Retinal pigment epithelial cell (primary cell): ENCODE measurements at regions not wholly inside any gene's neighbourhood (a gene's known extent, or its start where the extent isn't known, plus 50 kb on each side); places are given as distances from the start of the nearest gene placed in this dataset.

Source experiments
- DNase-seq: peaks from one replicate; pipeline ENCODE4 v3.0.0-alpha.2; 2010; ENCODE audit warnings: low read depth
- H3K4me3 ChIP-seq: 2 replicates; pipeline ENCODE4 v1.5.1; 2011; ENCODE audit warnings: mild to moderate bottlenecking, low read length, control low read depth, moderate library complexity
- CTCF ChIP-seq: conservative IDR thresholded peaks from 2 replicates; pipeline ENCODE4 v1.5.1; 2011; ENCODE audit warnings: low read depth, low read length, control low read depth, inconsistent platforms

DNA sequence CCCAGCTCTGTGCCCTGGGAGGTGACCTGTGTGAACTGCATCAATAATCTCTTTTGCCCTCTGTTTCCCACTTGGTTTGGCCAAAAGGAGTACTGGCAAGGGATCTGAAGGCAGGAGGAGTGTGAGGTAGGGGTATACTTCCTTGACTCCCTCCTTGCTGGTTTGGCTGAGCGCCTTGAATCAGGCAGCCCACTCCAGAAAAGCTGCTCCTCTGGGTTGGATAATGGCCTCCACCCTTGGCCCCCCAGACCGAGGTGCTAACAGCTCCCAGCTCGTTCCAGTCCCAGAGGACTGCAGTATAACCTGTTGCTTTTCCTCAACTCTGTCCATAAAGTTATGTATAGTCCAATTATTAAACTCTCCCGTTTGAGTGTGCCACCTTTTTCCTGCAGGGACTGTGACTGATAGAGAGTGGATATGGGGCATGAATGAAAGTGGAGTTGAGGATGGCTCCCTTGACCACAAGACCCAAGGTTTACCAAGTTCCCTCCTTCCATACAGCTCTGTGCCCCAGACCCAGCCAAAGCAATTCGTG lies 88.2 kb upstream of the HAND1 start:
- no peak for DNase-seq
- H3K4me3 ChIP-seq: no peak overlapping the region
- TF ChIP-seq CTCF: no peak

- no peak for TF ChIP-seq CTCF
- H3K4me3 ChIP-seq: no peak overlapping the region
- no peak for DNase-seq
Measured at GRCh38 chr5:154565123-154565522, 87.1 kb upstream of the HAND1 start.

DNA sequence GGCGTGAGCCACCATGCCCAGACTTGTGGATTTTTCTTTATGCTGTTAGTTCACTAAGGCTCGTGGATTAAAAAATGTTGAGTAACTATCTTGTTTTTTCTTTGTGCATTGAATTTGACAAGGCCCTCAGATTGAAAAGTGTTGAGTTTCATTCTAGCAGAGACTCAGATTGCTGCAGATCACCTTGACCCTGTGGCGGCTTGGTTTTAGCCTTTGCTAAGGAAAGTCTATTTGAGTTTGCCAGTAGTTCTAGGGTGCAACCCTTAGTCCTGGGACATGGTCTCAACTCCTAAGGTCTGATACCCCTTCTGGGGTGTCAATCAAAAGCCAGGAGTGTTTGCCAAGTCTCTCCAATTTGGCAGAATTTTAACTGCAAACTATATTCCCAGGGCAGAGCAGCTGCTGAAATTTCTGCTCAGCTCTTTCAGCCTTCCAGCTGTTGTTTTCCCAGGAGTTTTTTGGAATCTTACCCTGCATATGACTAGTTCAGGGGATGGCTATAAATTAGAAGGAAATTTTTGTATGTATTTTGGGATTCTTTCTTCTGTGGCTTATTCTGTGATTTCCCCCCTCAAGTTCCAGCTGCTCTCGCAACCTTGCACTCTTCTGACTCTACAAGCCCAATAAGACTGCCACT lies 84.3 kb upstream of the HAND1 start:
- no peak for TF ChIP-seq CTCF

GRCh38 chr5:154559398-154560276 lies 81.6 kb upstream of the HAND1 start:
- no peak overlapping the region for H3K4me3 ChIP-seq
- no peak for TF ChIP-seq CTCF
- no peak for DNase-seq

More for the DNA sequence above, 84.3 kb upstream of the HAND1 start:
- no peak for DNase-seq
- H3K4me3 ChIP-seq: no peak overlapping the region

- TF ChIP-seq CTCF: no peak
- no peak overlapping the region for H3K4me3 ChIP-seq
- no peak for DNase-seq
Measured at GRCh38 chr5:154557548-154557947, 79.5 kb upstream of the HAND1 start.

GRCh38 chr5:154547551-154547950 lies 69.5 kb upstream of the HAND1 start:
- DNase-seq: no peak
- no peak overlapping the region for H3K4me3 ChIP-seq
- TF ChIP-seq CTCF: no peak

DNA sequence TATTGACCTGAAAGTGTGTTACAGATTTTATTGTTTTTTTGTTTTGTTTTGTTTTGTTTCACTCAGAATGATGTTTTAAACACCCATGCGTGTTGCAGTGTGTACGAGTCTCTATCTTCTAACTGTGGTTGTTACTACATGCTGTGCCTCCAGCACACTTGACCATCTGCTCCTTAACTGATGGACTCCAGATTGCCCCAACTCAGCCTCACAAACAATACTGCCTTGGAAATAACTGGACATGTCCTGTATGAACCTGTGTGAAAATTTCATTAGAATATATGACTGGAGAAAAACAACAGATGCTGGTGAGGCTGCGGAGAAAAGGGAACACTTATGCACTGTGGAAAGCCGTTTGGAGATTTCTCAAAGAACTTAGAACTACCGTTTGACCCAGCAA lies 68.7 kb upstream of the HAND1 start:
- DNase-seq: no peak
- H3K4me3 ChIP-seq: no peak overlapping the region
- TF ChIP-seq CTCF: no peak
